ENCODE measurements at regions not wholly inside any gene's neighbourhood (a gene's known extent, or its start where the extent isn't known, plus 50 kb on each side); places are given as distances from the start of the nearest gene placed in this dataset.

GRCh38 chr11:122383186-122383585 is 267.2 kb upstream of the BLID start:
- no peak for TF ChIP-seq CTCF (IDR thresholded peaks at IDR 0.05; ENCODE audit: extremely low read depth, insufficient read depth, missing control alignments)
- in situ Hi-C loops (cut with MboI; ENCODE audit: low pct_unique_long_range_greater_than_20kb, low sequenced_read_pairs, unreplicated experiment), result no loop called here
- DNase-seq (ENCODE audit: low spot score), result no peak

- in situ Hi-C loops (cut with MboI; ENCODE audit: low pct_unique_long_range_greater_than_20kb, low sequenced_read_pairs, unreplicated experiment), result no loop called here
- TF ChIP-seq CTCF (IDR thresholded peaks at IDR 0.05; ENCODE audit: extremely low read depth, insufficient read depth, missing control alignments), result no peak
- no peak for DNase-seq (ENCODE audit: low spot score)
These were observed 259.8 kb upstream of the BLID start for GRCh38 chr11:122375687-122376399.

GRCh38 chr11:122368796-122369195 is 252.8 kb upstream of the BLID start:
- in situ Hi-C loops (cut with MboI; ENCODE audit: low pct_unique_long_range_greater_than_20kb, low sequenced_read_pairs, unreplicated experiment), result no loop called here
- TF ChIP-seq CTCF (IDR thresholded peaks at IDR 0.05; ENCODE audit: extremely low read depth, insufficient read depth, missing control alignments), result no peak
- no peak for DNase-seq (ENCODE audit: low spot score)

GRCh38 chr11:122367809-122368231 is 251.8 kb upstream of the BLID start:
- in situ Hi-C loops (cut with MboI; ENCODE audit: low pct_unique_long_range_greater_than_20kb, low sequenced_read_pairs, unreplicated experiment), result no loop called here
- no peak for TF ChIP-seq CTCF (IDR thresholded peaks at IDR 0.05; ENCODE audit: extremely low read depth, insufficient read depth, missing control alignments)
- DNase-seq (ENCODE audit: low spot score), result no peak

- no peak for TF ChIP-seq CTCF (IDR thresholded peaks at IDR 0.05; ENCODE audit: extremely low read depth, insufficient read depth, missing control alignments)
- DNase-seq (ENCODE audit: low spot score), result no peak
- in situ Hi-C loops (cut with MboI; ENCODE audit: low pct_unique_long_range_greater_than_20kb, low sequenced_read_pairs, unreplicated experiment), result no loop called here
These were observed 249.8 kb upstream of the BLID start for GRCh38 chr11:122365610-122366360.

GRCh38 chr11:122363296-122363695 is 247.3 kb upstream of the BLID start:
- no peak for DNase-seq (ENCODE audit: low spot score)
- no peak for TF ChIP-seq CTCF (IDR thresholded peaks at IDR 0.05; ENCODE audit: extremely low read depth, insufficient read depth, missing control alignments)
- in situ Hi-C loops (cut with MboI; ENCODE audit: low pct_unique_long_range_greater_than_20kb, low sequenced_read_pairs, unreplicated experiment), result no loop called here

Data from GM13977 (cell line).